Daoy (cell line): ENCODE measurements at regions not wholly inside any gene's neighbourhood (a gene's known extent, or its start where the extent isn't known, plus 50 kb on each side); places are given as distances from the start of the nearest gene placed in this dataset.

ENCODE experiments used
- DNase-seq: peaks from one replicate; pipeline ENCODE4 v3.0.0-alpha.2; 2015; ENCODE audit warnings: low read depth

- no peak for DNase-seq
These were observed 1061.9 kb downstream of the ARAP2 start for GRCh38 chr4:35182451-35182850.

GRCh38 chr4:35189988-35190613 is 1054.2 kb downstream of the ARAP2 start:
- DNase-seq: no peak

- no peak for DNase-seq
These were observed 1042.9 kb downstream of the ARAP2 start for GRCh38 chr4:35201403-35201802.

GRCh38 chr4:35216636-35217035 is 1027.7 kb downstream of the ARAP2 start:
- DNase-seq: no peak

- no peak for DNase-seq
These were observed 1027.0 kb downstream of the ARAP2 start for GRCh38 chr4:35217331-35217730.

- no peak for DNase-seq
These were observed 1016.0 kb downstream of the ARAP2 start for GRCh38 chr4:35228313-35228712.

- DNase-seq: no peak
These were observed 1015.3 kb downstream of the ARAP2 start for GRCh38 chr4:35229021-35229420.

GRCh38 chr4:35237924-35238323 is 1006.4 kb downstream of the ARAP2 start:
- DNase-seq: no peak

- no peak for DNase-seq
These were observed 1005.5 kb downstream of the ARAP2 start for GRCh38 chr4:35238793-35239192.

- no peak for DNase-seq
These were observed 997.8 kb downstream of the ARAP2 start for GRCh38 chr4:35246493-35246892.

- DNase-seq: no peak
These were observed 997.3 kb downstream of the ARAP2 start for GRCh38 chr4:35247047-35247446.

- DNase-seq: no peak
These were observed 994.0 kb downstream of the ARAP2 start for GRCh38 chr4:35250331-35250730.

GRCh38 chr4:35250761-35251160 is 993.6 kb downstream of the ARAP2 start:
- no peak for DNase-seq

GRCh38 chr4:35252071-35252470 is 992.2 kb downstream of the ARAP2 start:
- DNase-seq: no peak

GRCh38 chr4:35252866-35253265 is 991.4 kb downstream of the ARAP2 start:
- no peak for DNase-seq

- DNase-seq: no peak
These were observed 991.0 kb downstream of the ARAP2 start for GRCh38 chr4:35253331-35253730.

- no peak for DNase-seq
These were observed 957.9 kb downstream of the ARAP2 start for GRCh38 chr4:35286434-35286833.

- DNase-seq: no peak
These were observed 943.1 kb downstream of the ARAP2 start for GRCh38 chr4:35300996-35301774.

- DNase-seq: no peak
These were observed 928.9 kb downstream of the ARAP2 start for GRCh38 chr4:35315419-35315818.

GRCh38 chr4:35325908-35326453 is 918.3 kb downstream of the ARAP2 start:
- no peak for DNase-seq

- DNase-seq: no peak
These were observed 901.5 kb downstream of the ARAP2 start for GRCh38 chr4:35342833-35343232.

GRCh38 chr4:35347276-35347675 is 897.0 kb downstream of the ARAP2 start:
- no peak for DNase-seq

GRCh38 chr4:35358001-35358584 is 886.2 kb downstream of the ARAP2 start:
- DNase-seq: no peak
